ENCODE measurements at regions not wholly inside any gene's neighbourhood (a gene's known extent, or its start where the extent isn't known, plus 50 kb on each side); places are given as distances from the start of the nearest gene placed in this dataset.
A peak's percentile ranks its signal among the peaks of the same experiment; 100 is the strongest.

GRCh38 chr20:7262803-7263202 lies 495.3 kb downstream of the BMP2 start:
- no peak for DNase-seq

- no peak for DNase-seq
Observed at GRCh38 chr20:7264137-7264536, 496.7 kb downstream of the BMP2 start.

- DNase-seq: no peak
Observed at GRCh38 chr20:7269452-7269851, 502.0 kb downstream of the BMP2 start.

- DNase-seq: no peak
Observed at GRCh38 chr20:7272512-7272911, 505.0 kb downstream of the BMP2 start.

GRCh38 chr20:7274870-7275269 lies 507.4 kb downstream of the BMP2 start:
- no peak for DNase-seq

GRCh38 chr20:7275645-7276237 lies 508.3 kb downstream of the BMP2 start:
- DNase-seq: no peak

GRCh38 chr20:7285918-7286556 lies 518.6 kb downstream of the BMP2 start:
- peak in 1 of 5 experiments; percentile 47 for DNase-seq

GRCh38 chr20:7291323-7291943 lies 523.9 kb downstream of the BMP2 start:
- DNase-seq: no peak

GRCh38 chr20:7291946-7292345 lies 524.5 kb downstream of the BMP2 start:
- peak in 1 of 5 experiments; percentile 42 for DNase-seq

- DNase-seq: no peak
Observed at GRCh38 chr20:7294816-7295360, 527.4 kb downstream of the BMP2 start.

GRCh38 chr20:7301807-7302206 lies 534.3 kb downstream of the BMP2 start:
- no peak for DNase-seq

GRCh38 chr20:7302250-7302649 lies 534.8 kb downstream of the BMP2 start:
- no peak for DNase-seq

- no peak for DNase-seq
Observed at GRCh38 chr20:7305976-7306375, 538.5 kb downstream of the BMP2 start.

GRCh38 chr20:7308163-7308562 lies 540.7 kb downstream of the BMP2 start:
- DNase-seq: no peak

- no peak for DNase-seq
Observed at GRCh38 chr20:7313047-7313446, 545.6 kb downstream of the BMP2 start.

GRCh38 chr20:7323957-7324356 lies 556.5 kb downstream of the BMP2 start:
- DNase-seq: no peak

- no peak for DNase-seq
Observed at GRCh38 chr20:7327810-7328209, 560.3 kb downstream of the BMP2 start.

- DNase-seq: no peak
Observed at GRCh38 chr20:7330850-7331249, 563.4 kb downstream of the BMP2 start.

- DNase-seq: no peak
Observed at GRCh38 chr20:7332169-7332568, 564.7 kb downstream of the BMP2 start.

- DNase-seq: no peak
Observed at GRCh38 chr20:7333841-7334240, 566.4 kb downstream of the BMP2 start.

- DNase-seq: no peak
Observed at GRCh38 chr20:7346026-7346425, 578.5 kb downstream of the BMP2 start.

GRCh38 chr20:7346562-7346961 lies 579.1 kb downstream of the BMP2 start:
- DNase-seq: no peak

- DNase-seq: no peak
Observed at GRCh38 chr20:7347409-7347808, 579.9 kb downstream of the BMP2 start.

GRCh38 chr20:7348253-7348652 lies 580.8 kb downstream of the BMP2 start:
- DNase-seq: no peak
